ENCODE measurements at regions not wholly inside any gene's neighbourhood (a gene's known extent, or its start where the extent isn't known, plus 50 kb on each side); places are given as distances from the start of the nearest gene placed in this dataset.

- no peak overlapping the region for H2AK5ac ChIP-seq (ENCODE audit: insufficient read length, low read length)
- H3K23me2 ChIP-seq (ENCODE audit: insufficient read length, low read depth, low read length, poor library complexity, severe bottlenecking): no peaks in the 10 kb centered on the region
- Mint-ChIP-seq H3K27me3 (ENCODE audit: low read depth) (no peaks in the 10 kb centered on the region), H3K9me3 (no peaks in the 10 kb centered on the region; a peak in 1 of 5 replicates), H3K27ac (no peak overlapping the region), H3K36me3 (ENCODE audit: insufficient read depth in 1 of 3, low read depth in 3 of 3) (0 out of 7 replicates have a peak, but pooled peaks cover 0 to 3% (median 0%) of the 10 kb centered on the region in 3 experiments), H3K4me3 (no peak overlapping the region), H3K4me1 (no peaks in the 10 kb centered on the region; a peak in 1 of 4 replicates)
- H2BK120ac ChIP-seq (ENCODE audit: low read depth, low read length, poor library complexity, severe bottlenecking): no peak overlapping the region
- no peaks in the 10 kb centered on the region for H3K9me3 ChIP-seq (ENCODE audit: control insufficient read depth, low read depth, low read length)
- no peak overlapping the region for H4K8ac ChIP-seq (replicated peaks; ENCODE audit: insufficient read length, low read depth, low read length)
- no peak for DNase-seq
- no peak overlapping the region for H2BK12ac ChIP-seq (ENCODE audit: insufficient read length, low read depth, low read length)
- no CpG with 5 or more reads among the region's 3 CpGs for whole genome bisulfite sequencing (ENCODE audit: extremely low coverage, insufficient read length, low lambda C conversion rate)
- no peak overlapping the region for H2BK5ac ChIP-seq (ENCODE audit: insufficient read length, low read length)
- no peak overlapping the region for H3K23ac ChIP-seq (ENCODE audit: insufficient read length, low read depth, low read length)
- no peak overlapping the region for H3K18ac ChIP-seq (ENCODE audit: insufficient read length, low read depth, low read length)
- TF ChIP-seq CTCF (conservative IDR thresholded peaks at IDR 0.05): no peak
- H3K79me2 ChIP-seq (ENCODE audit: insufficient read depth, low read length): no peaks in the 10 kb centered on the region
- no peak overlapping the region for H3K4me2 ChIP-seq (ENCODE audit: insufficient read depth, insufficient read length, low read length)
- H3T11ph ChIP-seq (ENCODE audit: low read length): no peak overlapping the region
- no peaks in the 10 kb centered on the region for H4K20me1 ChIP-seq (ENCODE audit: control insufficient read depth, insufficient read depth, insufficient read length)
- H3K27me3 ChIP-seq (ENCODE audit: insufficient read depth, low read length): no peaks in the 10 kb centered on the region
- H3K27ac ChIP-seq (ENCODE audit: insufficient read length, low read depth, low read length): no peak overlapping the region
- no peak overlapping the region for H2BK20ac ChIP-seq (ENCODE audit: low read depth, low read length, poor library complexity, severe bottlenecking)
- no peak overlapping the region for H3K14ac ChIP-seq (ENCODE audit: insufficient read depth, low read length)
- H2AFZ ChIP-seq (ENCODE audit: low read length): no peak overlapping the region
- H4K5ac ChIP-seq (ENCODE audit: insufficient read length, low read depth, low read length): no peak overlapping the region
- H3K56ac ChIP-seq (ENCODE audit: insufficient read length, low read depth, low read length): no peak overlapping the region
- H3K4me1 ChIP-seq (ENCODE audit: insufficient read depth, low read length): no peaks in the 10 kb centered on the region
- H2BK15ac ChIP-seq (ENCODE audit: low read depth, low read length): no peak overlapping the region
- H4K91ac ChIP-seq (ENCODE audit: insufficient read length, low read depth, low read length): no peak overlapping the region
- no peak overlapping the region for H3K9ac ChIP-seq (ENCODE audit: extremely low read depth, insufficient read length, low read length)
- no peaks in the 10 kb centered on the region for H3K79me1 ChIP-seq (ENCODE audit: insufficient read depth, low read depth, low read length, poor library complexity, severe bottlenecking)
- H3K4ac ChIP-seq (ENCODE audit: low read depth, low read length): no peak overlapping the region
These were observed 734.0 kb upstream of the LINC00305 start for GRCh38 chr18:64882896-64883295.
